ENCODE measurements at regions not wholly inside any gene's neighbourhood (a gene's known extent, or its start where the extent isn't known, plus 50 kb on each side); places are given as distances from the start of the nearest gene placed in this dataset.

GRCh38 chr4:1462009-1462767 lies 55.9 kb upstream of the NKX1-1 start:
- Histone ChIP-seq H3K27me3 (ENCODE audit: control insufficient read depth in 1 of 2, insufficient read depth in 2 of 2, low read length in 2 of 2) (peaks cover 23 to 37% of the 10 kb centered on the region in 2 experiments), H3K36me3 (ENCODE audit: insufficient read depth, low read length) (no peaks in the 10 kb centered on the region), H3K9me3 (ENCODE audit: control insufficient read depth in 1 of 2, insufficient read depth in 1 of 2, low read length in 2 of 2) (peaks cover 0 to 27% of the 10 kb centered on the region in 2 experiments), H3K4me3 (ENCODE audit: low read length) (no peak overlapping the region), H3K4me1 (ENCODE audit: insufficient read depth, low read length) (no peaks in the 10 kb centered on the region), H3K27ac (ENCODE audit: low read depth in 1 of 2, low read length in 2 of 2) (no peak overlapping the region)
- ATAC-seq (ENCODE audit: poor library complexity) (no peak), DNase-seq (peak in 1 of 14 experiments; percentile 9)
- Mint-ChIP-seq H3K4me3 (no peak overlapping the region), H3K27me3 (peaks cover 36% of the 10 kb centered on the region), H3K9me3 (peaks cover under 1% of the 10 kb centered on the region), H3K36me3 (ENCODE audit: low read depth) (no peaks in the 10 kb centered on the region), H3K4me1 (ENCODE audit: low read depth) (no peaks in the 10 kb centered on the region), H3K27ac (no peak overlapping the region)
- ChIA-PET POLR2A (no interaction called here), CTCF (no interaction called here)
- no peak for TF ChIP-seq CTCF (IDR thresholded peaks at IDR 0.05)
- intact Hi-C loops (cut with DNase I, micrococcal nuclease), result no loop called here

- ChIA-PET POLR2A (no interaction called here), CTCF (no interaction called here)
- ATAC-seq (ENCODE audit: poor library complexity) (no peak), DNase-seq (no peak)
- intact Hi-C loops (cut with DNase I, micrococcal nuclease), result no loop called here
- Mint-ChIP-seq H3K27me3 (peaks cover 42% of the 10 kb centered on the region), H3K27ac (no peak overlapping the region), H3K36me3 (ENCODE audit: low read depth) (no peaks in the 10 kb centered on the region), H3K4me1 (ENCODE audit: low read depth) (no peaks in the 10 kb centered on the region), H3K9me3 (peaks cover 6% of the 10 kb centered on the region), H3K4me3 (no peak overlapping the region)
- Histone ChIP-seq H3K27ac (ENCODE audit: low read depth in 1 of 2, low read length in 2 of 2) (no peak overlapping the region), H3K4me1 (ENCODE audit: insufficient read depth, low read length) (no peaks in the 10 kb centered on the region), H3K27me3 (ENCODE audit: control insufficient read depth in 1 of 2, insufficient read depth in 2 of 2, low read length in 2 of 2) (peaks cover 23 to 37% of the 10 kb centered on the region in 2 experiments), H3K9me3 (ENCODE audit: control insufficient read depth in 1 of 2, insufficient read depth in 1 of 2, low read length in 2 of 2) (peaks cover 0 to 26% of the 10 kb centered on the region in 2 experiments), H3K4me3 (ENCODE audit: low read length) (no peak overlapping the region), H3K36me3 (ENCODE audit: insufficient read depth, low read length) (no peaks in the 10 kb centered on the region)
- TF ChIP-seq CTCF (IDR thresholded peaks at IDR 0.05), result no peak
These were observed 55.0 kb upstream of the NKX1-1 start for GRCh38 chr4:1460967-1461868.

- H3K27me3 Mint-ChIP-seq, result peaks cover 42% of the 10 kb centered on the region
- Histone ChIP-seq H3K4me1 (ENCODE audit: insufficient read depth, low read length) (no peaks in the 10 kb centered on the region), H3K27me3 (ENCODE audit: control insufficient read depth in 1 of 2, insufficient read depth in 2 of 2, low read length in 2 of 2) (peaks cover 23 to 37% of the 10 kb centered on the region in 2 experiments), H3K4me3 (ENCODE audit: low read length) (no peak overlapping the region), H3K36me3 (ENCODE audit: insufficient read depth, low read length) (no peaks in the 10 kb centered on the region), H3K9me3 (ENCODE audit: control insufficient read depth in 1 of 2, insufficient read depth in 1 of 2, low read length in 2 of 2) (peaks cover 0 to 29% of the 10 kb centered on the region in 2 experiments), H3K27ac (ENCODE audit: low read depth in 1 of 2, low read length in 2 of 2) (no peak overlapping the region)
- H3K4me1 Mint-ChIP-seq (ENCODE audit: low read depth), result no peaks in the 10 kb centered on the region
- no peak for TF ChIP-seq CTCF (IDR thresholded peaks at IDR 0.05)
- ATAC-seq (ENCODE audit: poor library complexity) (no peak), DNase-seq (peak in 1 of 14 experiments; percentile 7)
- H3K36me3 Mint-ChIP-seq (ENCODE audit: low read depth), result no peaks in the 10 kb centered on the region
- ChIA-PET CTCF (no interaction called here), POLR2A (no interaction called here)
- intact Hi-C loops (cut with DNase I, micrococcal nuclease), result no loop called here
- no peak overlapping the region for H3K27ac Mint-ChIP-seq
- H3K4me3 Mint-ChIP-seq, result no peak overlapping the region
- peaks cover 6% of the 10 kb centered on the region for H3K9me3 Mint-ChIP-seq
These were observed 53.7 kb upstream of the NKX1-1 start for GRCh38 chr4:1459722-1460511.

Data from CD4-positive, alpha-beta T cell (primary cell).